HG03469 (cell line): ENCODE measurements at regions not wholly inside any gene's neighbourhood (a gene's known extent, or its start where the extent isn't known, plus 50 kb on each side); places are given as distances from the start of the nearest gene placed in this dataset.
"Not testable (repeated sequence)": the region's sequence is repeated elsewhere in the genome, so short reads cannot be mapped to it uniquely, and the experiment has no call there.

ENCODE experiments used
- ATAC-seq: cut with Tn5 transposase; IDR thresholded peaks from one replicate; pipeline ENCODE4 v1.9.1; 2021; ENCODE audit warnings: mild to moderate bottlenecking, moderate library complexity, moderate number of reproducible peaks; ENCODE audit not compliant: unreplicated experiment

- ATAC-seq = not testable (repeated sequence)
These were observed 55.9 kb upstream of the ACSM6 start for GRCh38 chr10:95137990-95138625.

- ATAC-seq = no peak
These were observed 59.5 kb upstream of the ACSM6 start for GRCh38 chr10:95134490-95134889.

GRCh38 chr10:95133997-95134396 is 60.0 kb upstream of the ACSM6 start:
- no peak for ATAC-seq

GRCh38 chr10:95133016-95133752 is 60.9 kb upstream of the ACSM6 start:
- peak; percentile 89 for ATAC-seq

GRCh38 chr10:95130429-95130828 is 61.1 kb upstream of the CYP2C8 start:
- ATAC-seq = not testable (repeated sequence)

GRCh38 chr10:95125582-95125981 is 56.3 kb upstream of the CYP2C8 start:
- no peak for ATAC-seq

GRCh38 chr10:95122736-95123135 is 53.4 kb upstream of the CYP2C8 start:
- ATAC-seq = no peak

GRCh38 chr10:95121904-95122303 is 52.6 kb upstream of the CYP2C8 start:
- ATAC-seq = no peak
